Suprapubic skin (tissue), 4 donors: ENCODE measurements at regions not wholly inside any gene's neighbourhood (a gene's known extent, or its start where the extent isn't known, plus 50 kb on each side); places are given as distances from the start of the nearest gene placed in this dataset.

Experiments
- EP300 ChIP-seq: sonication (generic); formaldehyde crosslinking; IDR thresholded peaks from one replicate; pipeline ENCODE4 v1.6.1; 2017; ENCODE audit warnings: antibody characterized with exemption
- POLR2A ChIP-seq, 2 donors: fragments of 450-650 bp; IDR thresholded peaks; one replicate each; pipeline ENCODE4 v1.6.1; 2017; ENCODE audit warnings: antibody characterized with exemption in 2 of 2, mild to moderate bottlenecking in 2 of 2, moderate library complexity in 2 of 2
- POLR2AphosphoS5 ChIP-seq, 3 donors: sonication (generic); formaldehyde crosslinking; IDR thresholded peaks; one replicate each; pipeline ENCODE4 v1.6.1; 2017; ENCODE audit warnings: antibody characterized with exemption in 3 of 3
- TF ChIP-seq, protein P1 (sequence below), 2 donors: fragments of 200-600 bp in 1 of 2; fragments of 450-650 bp in 1 of 2; sonication (generic) in 1 of 2; IDR thresholded peaks; one replicate each; pipeline ENCODE4 v1.5.1; 2016 to 2019; ENCODE audit warnings: antibody characterized with exemption in 2 of 2, mild to moderate bottlenecking in 1 of 2, moderate library complexity in 1 of 2

DNA sequence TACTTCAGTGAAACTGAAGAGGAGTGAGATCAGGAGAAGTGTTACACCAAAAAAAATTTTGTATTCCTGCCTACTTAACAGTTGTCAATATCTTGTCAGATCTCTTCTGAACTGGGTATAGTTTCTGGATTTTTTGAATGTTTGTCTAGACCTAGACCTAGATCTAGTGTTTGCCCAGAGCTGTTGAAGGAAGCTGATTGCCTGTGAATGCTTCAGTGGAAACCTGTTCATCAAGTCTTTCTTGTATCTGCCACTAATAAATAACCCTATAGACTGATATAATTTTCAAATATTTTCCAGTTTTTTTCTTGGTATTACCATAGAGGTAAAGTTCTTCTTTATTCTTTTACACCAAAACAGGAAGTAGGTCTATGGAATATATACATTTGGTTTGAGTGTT is 781.5 kb upstream of the FBXO33 start:
- TF ChIP-seq POLR2A (IDR thresholded peaks at IDR 0.05) = no peak
- TF ChIP-seq, protein P1, sequence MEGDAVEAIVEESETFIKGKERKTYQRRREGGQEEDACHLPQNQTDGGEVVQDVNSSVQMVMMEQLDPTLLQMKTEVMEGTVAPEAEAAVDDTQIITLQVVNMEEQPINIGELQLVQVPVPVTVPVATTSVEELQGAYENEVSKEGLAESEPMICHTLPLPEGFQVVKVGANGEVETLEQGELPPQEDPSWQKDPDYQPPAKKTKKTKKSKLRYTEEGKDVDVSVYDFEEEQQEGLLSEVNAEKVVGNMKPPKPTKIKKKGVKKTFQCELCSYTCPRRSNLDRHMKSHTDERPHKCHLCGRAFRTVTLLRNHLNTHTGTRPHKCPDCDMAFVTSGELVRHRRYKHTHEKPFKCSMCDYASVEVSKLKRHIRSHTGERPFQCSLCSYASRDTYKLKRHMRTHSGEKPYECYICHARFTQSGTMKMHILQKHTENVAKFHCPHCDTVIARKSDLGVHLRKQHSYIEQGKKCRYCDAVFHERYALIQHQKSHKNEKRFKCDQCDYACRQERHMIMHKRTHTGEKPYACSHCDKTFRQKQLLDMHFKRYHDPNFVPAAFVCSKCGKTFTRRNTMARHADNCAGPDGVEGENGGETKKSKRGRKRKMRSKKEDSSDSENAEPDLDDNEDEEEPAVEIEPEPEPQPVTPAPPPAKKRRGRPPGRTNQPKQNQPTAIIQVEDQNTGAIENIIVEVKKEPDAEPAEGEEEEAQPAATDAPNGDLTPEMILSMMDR (IDR thresholded peaks at IDR 0.05) = no peak
- no peak for TF ChIP-seq EP300
- TF ChIP-seq POLR2AphosphoS5 (IDR thresholded peaks at IDR 0.05) = no peak
